H1 (cell line): ENCODE measurements at regions not wholly inside any gene's neighbourhood (a gene's known extent, or its start where the extent isn't known, plus 50 kb on each side); places are given as distances from the start of the nearest gene placed in this dataset.

Source experiments
- ATF2 ChIP-seq: IDR thresholded peaks from 2 replicates; pipeline ENCODE4 v1.6.1; 2012; ENCODE audit warnings: low read length, inconsistent platforms
- CEBPB ChIP-seq: IDR thresholded peaks from 2 replicates; pipeline ENCODE4 v1.6.1; 2012; ENCODE audit warnings: low read depth, low read length
- GABPA ChIP-seq: IDR thresholded peaks from 2 replicates; pipeline ENCODE4 v1.6.1; 2011; ENCODE audit warnings: mild to moderate bottlenecking, low read length, moderate library complexity, borderline replicate concordance; ENCODE audit not compliant: insufficient read depth
- MAFK ChIP-seq: IDR thresholded peaks from 2 replicates; pipeline ENCODE4 v1.6.1; 2012; ENCODE audit warnings: low read depth, mild to moderate bottlenecking, improper control_type of control experiment, low read length
- POU5F1 ChIP-seq: IDR thresholded peaks from 2 replicates; pipeline ENCODE4 v1.6.1; 2011; ENCODE audit warnings: low read depth, mild to moderate bottlenecking, low read length, moderate library complexity
- SRF ChIP-seq: IDR thresholded peaks from 2 replicates; pipeline ENCODE4 v1.6.1; 2011; ENCODE audit warnings: mild to moderate bottlenecking, low read depth, low read length, moderate library complexity
- TF ChIP-seq, protein P1 (sequence below): IDR thresholded peaks from 2 replicates; pipeline ENCODE4 v1.6.1; 2011; ENCODE audit warnings: low read depth, mild to moderate bottlenecking, low read length; ENCODE audit not compliant: insufficient read depth

DNA sequence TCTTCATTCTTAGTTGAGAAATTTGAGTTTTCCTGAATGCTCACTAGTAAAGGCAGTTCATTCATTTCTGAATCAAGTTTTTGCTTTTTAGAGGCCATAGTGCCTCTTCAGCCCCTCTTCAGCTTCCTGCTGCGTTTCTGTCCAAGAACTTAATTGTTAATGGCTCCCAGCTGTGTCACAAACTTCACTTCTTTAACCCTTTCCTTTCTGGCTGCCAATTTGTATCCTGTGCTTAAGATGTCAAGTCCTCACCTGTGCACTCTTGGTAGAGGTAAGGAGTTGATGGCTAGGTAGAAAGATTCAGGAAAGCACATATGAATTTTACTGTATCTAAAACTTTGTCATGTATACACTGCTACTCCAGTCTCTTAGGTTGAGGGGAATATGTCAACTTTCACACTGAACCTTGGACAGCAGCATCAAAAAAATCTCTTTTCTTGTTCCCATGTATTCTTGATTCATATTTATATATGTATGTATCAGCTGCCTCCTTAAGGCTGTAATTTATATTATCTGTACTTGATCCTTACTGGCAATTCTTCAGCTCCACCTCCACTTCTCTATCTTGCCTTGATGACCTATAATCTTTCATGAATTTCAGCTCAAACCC lies 612.8 kb downstream of the LMO4 start (continued):
- TF ChIP-seq GABPA (no peak), POU5F1 (no peak), CEBPB (no peak), ATF2 (no peak), MAFK (no peak), SRF (no peak)
- TF ChIP-seq, protein P1, sequence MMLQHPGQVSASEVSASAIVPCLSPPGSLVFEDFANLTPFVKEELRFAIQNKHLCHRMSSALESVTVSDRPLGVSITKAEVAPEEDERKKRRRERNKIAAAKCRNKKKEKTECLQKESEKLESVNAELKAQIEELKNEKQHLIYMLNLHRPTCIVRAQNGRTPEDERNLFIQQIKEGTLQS: no peak
